GM19463 (cell line): ENCODE measurements at regions not wholly inside any gene's neighbourhood (a gene's known extent, or its start where the extent isn't known, plus 50 kb on each side); places are given as distances from the start of the nearest gene placed in this dataset.
"Not testable (repeated sequence)": the region's sequence is repeated elsewhere in the genome, so short reads cannot be mapped to it uniquely, and the experiment has no call there.

Source experiments
- ATAC-seq: cut with Tn5 transposase; IDR thresholded peaks from one replicate; pipeline ENCODE4 v1.9.1; 2021; ENCODE audit warnings: mild to moderate bottlenecking, moderate library complexity; ENCODE audit not compliant: unreplicated experiment

- ATAC-seq = no peak
These were observed 339.6 kb downstream of the TRIM36 start for GRCh38 chr5:114830114-114830513.

GRCh38 chr5:114822863-114823262 is 346.8 kb downstream of the TRIM36 start:
- ATAC-seq = no peak

- ATAC-seq = no peak
These were observed 347.3 kb downstream of the TRIM36 start for GRCh38 chr5:114822436-114822835.

DNA sequence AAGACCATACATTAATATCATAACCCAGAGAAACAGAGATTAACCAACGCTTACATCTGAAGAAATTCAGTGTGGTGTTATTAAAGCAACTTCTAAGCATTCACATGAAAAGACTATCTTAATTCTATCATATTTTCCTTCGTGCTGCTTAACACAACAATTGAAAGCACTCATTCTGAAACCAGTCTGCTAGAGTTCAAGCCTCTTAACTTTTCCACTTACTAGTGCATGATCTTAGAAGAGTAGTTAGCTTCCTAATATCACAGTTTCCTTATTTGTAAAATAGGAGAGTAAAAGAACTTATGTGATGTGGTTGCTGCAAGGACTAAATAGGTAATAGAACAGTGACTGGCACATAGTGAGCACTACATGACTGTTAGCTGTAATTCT is 379.3 kb downstream of the TRIM36 start:
- ATAC-seq = no peak

- ATAC-seq = peak; percentile 66
These were observed 379.8 kb downstream of the TRIM36 start for GRCh38 chr5:114789773-114790402.

GRCh38 chr5:114782869-114783268 is 386.8 kb downstream of the TRIM36 start:
- no peak for ATAC-seq

DNA sequence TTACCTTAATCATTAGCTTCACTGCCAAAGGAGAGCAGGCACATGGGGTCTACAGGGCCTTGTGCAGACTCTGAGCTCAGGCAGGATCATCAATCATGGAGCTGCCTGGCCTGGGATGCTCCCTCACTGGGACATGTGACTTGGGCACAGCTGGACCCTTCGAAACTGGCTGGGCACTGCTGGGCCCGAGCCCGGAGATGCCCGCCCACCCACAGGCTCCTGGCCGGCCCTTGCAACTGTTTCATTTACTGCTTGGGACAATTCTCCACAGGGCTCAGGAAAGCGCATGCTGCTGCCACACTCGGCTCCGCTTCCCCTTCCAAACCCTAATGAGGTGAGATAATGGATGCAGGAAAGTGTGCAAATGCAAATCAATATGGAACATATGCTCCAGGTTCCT is 387.5 kb downstream of the TRIM36 start:
- no peak for ATAC-seq

- no peak for ATAC-seq
These were observed 389.4 kb downstream of the TRIM36 start for GRCh38 chr5:114780290-114780689.

DNA sequence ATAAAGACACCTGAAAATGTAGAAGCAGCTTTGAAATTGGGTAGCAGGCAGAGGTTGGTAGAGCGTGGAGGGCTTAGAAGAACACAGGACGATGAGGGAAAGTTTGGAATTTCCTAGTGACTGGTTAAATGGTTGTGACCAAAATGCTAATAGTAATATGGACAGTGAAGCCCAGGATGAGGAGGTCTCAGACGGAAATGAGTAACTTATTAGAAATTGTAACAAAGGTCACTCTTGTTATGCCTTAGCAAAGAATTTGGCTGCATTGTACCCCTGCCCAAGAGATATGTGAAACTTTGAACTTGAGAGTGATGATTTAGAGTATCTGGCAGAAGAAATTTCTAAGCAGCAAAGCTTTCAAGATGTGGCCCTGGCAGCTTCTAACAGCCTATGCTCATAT is 382.5 kb downstream of the KCNN2 start:
- ATAC-seq = no peak

GRCh38 chr5:114734238-114734637 is 372.4 kb downstream of the KCNN2 start:
- no peak for ATAC-seq

DNA sequence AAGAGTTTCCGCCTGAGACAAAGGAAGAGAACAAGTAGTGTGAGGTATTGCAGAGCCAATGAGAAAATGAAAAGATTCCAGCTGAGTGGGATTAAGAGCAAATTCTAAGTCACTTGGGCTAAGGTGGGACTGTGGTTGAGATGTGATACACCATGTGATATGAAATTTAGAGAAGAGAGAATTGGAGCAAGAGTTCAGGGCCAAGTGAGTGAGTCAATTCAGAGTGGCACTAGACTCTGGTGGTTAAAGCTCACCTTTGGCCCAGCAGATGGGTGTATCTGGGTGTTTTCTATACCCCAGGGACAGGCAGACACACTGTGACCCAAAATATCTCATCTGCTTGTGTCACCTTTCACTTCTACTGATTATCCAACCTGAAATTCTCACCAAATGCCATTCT is 368.1 kb downstream of the KCNN2 start:
- ATAC-seq = no peak

DNA sequence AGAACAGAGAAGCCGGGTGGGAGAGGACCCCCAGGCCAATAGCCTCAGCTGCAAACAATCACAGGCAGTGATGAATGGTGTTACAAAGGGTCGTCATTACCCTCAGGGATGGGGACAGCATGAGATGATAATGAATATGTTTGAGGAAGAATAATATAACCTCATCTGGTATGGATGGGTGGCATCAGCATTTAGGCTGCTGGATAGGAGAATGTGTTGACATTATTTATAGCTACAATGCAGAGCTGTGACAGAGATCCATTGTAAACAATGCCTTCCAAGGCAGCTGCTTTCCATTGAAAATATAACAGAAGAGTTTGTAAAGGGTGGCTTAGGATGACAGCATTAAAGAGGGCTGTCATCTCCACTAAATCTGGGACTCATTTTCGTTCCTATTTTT is 365.5 kb downstream of the KCNN2 start:
- no peak for ATAC-seq

GRCh38 chr5:114726131-114726530 is 364.3 kb downstream of the KCNN2 start:
- ATAC-seq = no peak

GRCh38 chr5:114719268-114719667 is 357.4 kb downstream of the KCNN2 start:
- no peak for ATAC-seq

GRCh38 chr5:114716955-114717354 is 355.1 kb downstream of the KCNN2 start:
- no peak for ATAC-seq

GRCh38 chr5:114704225-114704893 is 342.5 kb downstream of the KCNN2 start:
- ATAC-seq = not testable (repeated sequence)

DNA sequence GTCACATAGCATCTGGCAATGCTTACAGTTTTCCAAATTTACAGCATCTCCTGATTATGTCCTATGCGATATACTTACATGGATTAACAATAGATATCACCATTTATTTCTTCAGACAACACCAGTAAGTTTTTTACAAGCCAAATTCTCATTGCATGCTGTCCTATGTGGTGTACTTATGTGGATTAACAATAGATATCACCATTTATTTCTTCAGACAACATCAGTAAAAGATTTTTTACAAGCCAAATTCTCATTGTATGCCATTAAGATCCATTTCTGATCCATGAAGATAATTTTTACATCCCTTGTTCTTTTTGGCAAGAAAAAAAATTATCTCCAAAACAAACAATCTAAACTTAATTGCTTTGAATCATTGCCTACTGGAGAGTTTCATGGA is 340.9 kb downstream of the KCNN2 start:
- no peak for ATAC-seq

DNA sequence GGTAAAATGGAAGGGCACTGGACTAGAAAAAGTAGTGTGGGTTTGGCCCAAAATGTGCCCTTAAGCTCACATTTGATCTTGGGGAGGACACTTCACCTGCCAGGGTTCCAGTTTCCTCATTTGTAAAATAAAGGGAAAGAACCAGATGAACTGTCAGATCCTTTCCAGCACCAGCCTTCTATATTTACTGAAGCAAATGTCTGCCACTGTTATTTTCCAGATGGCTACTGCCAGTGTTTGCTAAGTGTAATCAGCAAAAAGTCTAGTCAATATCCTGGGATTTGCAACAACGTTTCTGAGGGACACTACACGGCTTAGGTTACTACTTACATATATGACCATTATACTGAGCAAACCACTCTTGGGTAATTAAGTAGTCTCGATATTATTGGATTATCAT is 340.3 kb downstream of the KCNN2 start:
- ATAC-seq = no peak

GRCh38 chr5:114700823-114701222 is 339.0 kb downstream of the KCNN2 start:
- no peak for ATAC-seq

DNA sequence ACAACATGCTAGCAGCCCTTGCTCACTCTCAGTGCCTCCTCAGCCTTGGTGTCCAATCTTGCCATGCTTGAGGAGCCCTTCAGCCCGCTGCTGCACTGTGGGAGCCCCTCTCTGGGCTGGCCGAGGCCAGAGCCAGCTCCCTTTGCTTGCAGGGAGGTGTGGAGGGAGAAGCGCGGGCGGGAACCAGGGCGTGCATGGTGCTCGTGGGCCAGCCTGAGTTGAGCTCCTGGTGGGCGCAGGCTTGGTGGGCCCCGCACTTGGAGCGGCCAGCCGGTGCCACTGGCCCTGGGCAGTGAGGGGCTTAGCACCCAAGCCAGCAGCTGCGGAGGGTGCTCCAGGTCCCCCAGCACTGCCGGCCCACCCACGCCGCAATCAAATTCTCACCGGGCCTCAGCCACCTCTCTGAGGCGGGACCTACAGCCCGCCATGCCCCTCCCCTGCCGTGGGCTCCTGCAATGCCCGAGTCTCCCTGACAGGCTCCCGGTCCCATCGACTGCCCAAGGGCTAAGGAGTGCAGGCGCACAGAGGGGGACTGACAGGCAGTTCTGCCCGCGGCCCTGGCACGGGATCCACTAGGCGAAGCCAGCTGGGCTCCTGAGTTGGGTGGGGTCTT is 333.5 kb downstream of the KCNN2 start:
- no peak for ATAC-seq

DNA sequence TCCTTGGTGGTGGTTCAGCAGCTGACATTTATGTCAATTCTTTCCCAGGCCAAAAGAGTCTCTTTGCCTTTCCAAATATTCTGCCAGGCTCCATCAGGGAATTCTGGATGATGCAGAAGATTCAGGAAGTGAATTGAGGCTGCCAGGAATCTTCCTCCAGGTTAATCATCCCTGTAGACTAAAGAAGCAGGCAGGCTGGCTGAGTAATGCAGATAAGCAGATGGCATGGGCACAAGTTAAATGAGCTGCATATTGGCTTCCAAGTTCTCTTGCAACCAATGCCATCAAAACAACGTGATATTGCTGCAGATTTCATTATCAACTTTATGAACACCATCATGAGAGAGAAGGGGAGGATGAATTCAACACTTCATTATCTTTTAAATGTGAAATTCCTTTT is 324.5 kb downstream of the KCNN2 start:
- no peak for ATAC-seq

DNA sequence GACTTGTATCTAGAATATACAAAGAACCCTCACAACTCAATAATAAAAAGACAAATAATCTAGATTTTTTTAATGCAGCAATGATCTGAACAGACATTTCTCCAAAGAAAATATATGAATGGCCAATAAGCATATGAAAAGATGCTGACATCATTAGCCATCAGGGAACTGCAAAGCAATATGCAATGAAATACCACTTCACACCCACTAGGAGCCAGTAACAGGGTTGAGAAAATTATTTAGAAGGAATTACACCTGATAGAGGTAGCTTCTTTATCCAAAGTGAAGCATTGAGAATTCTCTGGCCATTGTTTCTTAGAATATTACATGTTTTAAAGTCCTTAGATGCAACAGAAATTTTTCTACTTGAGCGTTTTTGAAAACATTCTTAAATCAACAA is 316.9 kb downstream of the KCNN2 start:
- ATAC-seq = no peak
